HUES64 (cell line): ENCODE measurements at regions not wholly inside any gene's neighbourhood (a gene's known extent, or its start where the extent isn't known, plus 50 kb on each side); places are given as distances from the start of the nearest gene placed in this dataset.

Experiments
- H3K27ac ChIP-seq: 2 replicates; pipeline ENCODE4 v1.7.0; 2013; ENCODE audit warnings: low read depth, low read length, inconsistent platforms
- H3K27me3 ChIP-seq: 2 replicates; pipeline ENCODE4 v1.6.1; 2013; ENCODE audit warnings: mild to moderate bottlenecking, low read length; ENCODE audit not compliant: insufficient read depth
- H3K36me3 ChIP-seq: 2 replicates; pipeline ENCODE4 v1.6.1; 2013; ENCODE audit warnings: mild to moderate bottlenecking, low read length; ENCODE audit not compliant: insufficient read depth
- H3K4me1 ChIP-seq: 2 replicates; pipeline ENCODE4 v1.6.1; 2013; ENCODE audit warnings: mild to moderate bottlenecking, low read length, moderate library complexity; ENCODE audit not compliant: insufficient read depth
- H3K4me3 ChIP-seq: 2 replicates; pipeline ENCODE4 v1.5.1; 2013; ENCODE audit warnings: mild to moderate bottlenecking, low read length, moderate library complexity
- H3K9ac ChIP-seq: 2 replicates; pipeline ENCODE4 v1.6.1; 2013; ENCODE audit warnings: mild to moderate bottlenecking, low read depth, low read length
- H3K9me3 ChIP-seq: 2 replicates; pipeline ENCODE4 v1.6.1; 2013; ENCODE audit warnings: low read depth, low read length; ENCODE audit not compliant: insufficient read depth
- WGBS: fragments of 150-250, 120-280 bp; methylation state at CpG from one replicate; pipeline ENCODE4 v1.1.7; 2013; ENCODE audit warnings: missing lambda C conversion rate; 5-methylcytosine and 5-hydroxymethylcytosine counted together

DNA sequence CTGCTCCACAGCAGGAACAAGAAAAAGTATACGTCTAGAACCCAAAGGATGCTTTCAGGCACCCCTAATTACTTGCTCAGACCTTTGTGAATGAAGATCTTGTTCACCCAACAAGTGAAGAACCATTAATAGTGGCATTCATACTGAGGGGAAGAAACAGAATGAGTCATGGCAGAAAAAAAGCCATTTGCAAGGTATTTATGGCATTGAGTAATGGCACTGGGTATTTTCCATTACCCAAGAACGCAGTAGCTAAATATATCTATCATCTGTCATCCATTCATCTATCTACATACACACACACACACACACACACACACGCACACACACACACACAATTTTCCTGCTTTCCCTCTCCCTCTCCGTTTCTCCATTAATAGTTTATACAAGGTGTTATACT, 56.4 kb upstream of the XIRP2 start:
- H3K27ac ChIP-seq, result no peak overlapping the region
- no peak overlapping the region for H3K4me3 ChIP-seq
- no peaks in the 10 kb centered on the region for H3K36me3 ChIP-seq
- no peaks in the 10 kb centered on the region for H3K4me1 ChIP-seq
- H3K9me3 ChIP-seq, result no peaks in the 10 kb centered on the region
- no peak overlapping the region for H3K9ac ChIP-seq
- no peaks in the 10 kb centered on the region for H3K27me3 ChIP-seq
- 78% methylated on average over 3 of the region's 4 CpGs for WGBS

DNA sequence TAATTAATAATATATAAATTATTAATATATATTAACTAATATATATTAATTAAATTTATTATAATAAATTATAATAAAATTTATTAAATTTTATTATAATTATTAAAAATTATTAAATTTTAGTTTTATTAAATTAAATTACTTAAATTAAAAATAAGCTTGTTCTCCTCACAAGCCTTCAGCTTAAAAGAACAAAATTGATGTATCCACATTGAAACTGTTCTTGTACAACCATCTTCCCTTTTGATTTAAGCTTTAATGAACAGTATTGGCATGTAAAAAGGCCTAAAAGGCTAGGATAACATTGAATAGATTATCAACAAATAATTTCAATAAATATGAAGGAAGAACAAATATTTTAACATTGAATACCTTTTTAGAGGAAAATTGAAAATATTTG, 62.4 kb upstream of the XIRP2 start:
- Histone ChIP-seq H3K4me1 (no peaks in the 10 kb centered on the region), H3K36me3 (no peaks in the 10 kb centered on the region), H3K27me3 (no peaks in the 10 kb centered on the region), H3K9ac (no peak overlapping the region), H3K9me3 (peaks cover 6% of the 10 kb centered on the region), H3K27ac (no peak overlapping the region), H3K4me3 (no peak overlapping the region)

DNA sequence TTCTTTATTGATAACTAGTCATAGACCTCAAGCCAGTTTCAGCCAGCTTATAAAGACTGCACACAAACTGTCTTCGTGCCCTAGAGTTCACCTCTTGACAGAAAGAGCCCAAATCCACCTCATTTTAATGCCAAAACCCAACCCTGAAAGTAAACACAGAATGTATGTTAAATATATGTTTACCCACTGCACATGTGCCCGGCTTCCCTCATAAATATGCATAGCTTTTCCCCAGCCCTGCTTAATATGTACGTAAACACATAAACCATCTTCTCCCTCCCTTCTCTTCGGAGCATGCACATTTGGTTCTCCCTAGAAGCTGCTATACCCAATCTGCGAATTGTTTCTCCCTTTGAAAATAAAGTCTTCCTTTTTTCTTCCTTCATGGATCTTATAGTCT, 73.9 kb upstream of the XIRP2 start:
- 90% methylated on average over 5 of the region's 5 CpGs for WGBS
- Histone ChIP-seq H3K9me3 (no peaks in the 10 kb centered on the region), H3K4me1 (no peaks in the 10 kb centered on the region), H3K27me3 (no peaks in the 10 kb centered on the region), H3K9ac (no peak overlapping the region), H3K27ac (no peak overlapping the region), H3K36me3 (no peaks in the 10 kb centered on the region), H3K4me3 (no peak overlapping the region)

DNA sequence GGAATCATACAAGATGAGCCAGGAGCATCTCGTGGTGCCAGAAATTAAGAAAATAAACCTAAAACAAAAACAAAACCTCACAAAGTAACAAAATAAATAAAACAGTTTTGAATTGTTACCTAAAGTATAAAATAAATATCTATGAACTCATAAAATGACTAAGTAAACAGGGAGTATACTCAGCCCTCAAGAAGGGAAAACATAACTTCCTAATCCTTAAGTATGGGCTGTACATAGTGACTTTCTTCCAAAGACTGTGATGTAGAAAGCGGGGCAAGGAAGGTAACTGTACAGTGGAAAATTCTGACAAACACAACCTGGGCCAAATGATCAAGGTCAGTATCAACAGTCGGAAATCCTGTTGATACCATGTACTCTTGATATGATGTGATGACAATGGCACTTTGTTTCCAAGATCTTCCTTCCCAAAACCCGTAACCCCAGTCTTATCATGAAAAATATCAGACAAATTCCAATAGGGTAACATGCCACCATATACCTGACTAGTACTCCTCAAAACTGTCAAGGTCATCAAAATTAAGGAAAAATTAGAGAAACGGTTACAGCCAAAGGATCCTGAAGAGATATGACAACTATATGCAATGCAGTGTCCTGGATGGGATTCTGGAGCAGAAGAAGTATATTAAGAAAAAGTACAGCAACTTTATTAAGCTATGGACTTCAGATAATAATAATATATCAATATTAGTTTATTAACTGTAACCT, 76.0 kb upstream of the XIRP2 start:
- Histone ChIP-seq H3K36me3 (no peaks in the 10 kb centered on the region), H3K4me3 (no peak overlapping the region), H3K4me1 (no peaks in the 10 kb centered on the region), H3K9ac (no peak overlapping the region), H3K27ac (no peak overlapping the region), H3K9me3 (no peaks in the 10 kb centered on the region), H3K27me3 (no peaks in the 10 kb centered on the region)
- 95% methylated on average over 4 of the region's 5 CpGs for whole genome bisulfite sequencing

DNA sequence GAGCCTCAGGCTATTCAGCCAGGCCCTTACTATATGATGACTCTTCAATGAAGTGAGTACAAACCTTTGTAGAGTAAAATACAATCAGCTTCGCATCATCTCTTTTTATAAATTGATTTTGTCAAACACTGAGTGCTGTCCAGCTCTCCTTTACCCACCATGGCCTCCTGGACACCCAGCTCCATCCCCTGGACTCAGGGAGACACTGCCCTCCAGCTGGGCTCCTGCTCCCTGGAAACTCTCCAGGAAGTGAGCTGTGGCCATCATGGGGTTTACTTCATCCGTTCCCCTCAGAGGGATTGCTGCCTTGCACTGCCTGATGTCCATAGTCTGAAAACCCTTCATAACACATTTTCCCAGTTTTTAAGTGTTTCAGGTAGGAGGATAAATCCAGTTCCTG, 82.5 kb upstream of the XIRP2 start:
- Histone ChIP-seq H3K4me3 (no peak overlapping the region), H3K9ac (no peak overlapping the region), H3K9me3 (no peaks in the 10 kb centered on the region), H3K4me1 (no peaks in the 10 kb centered on the region), H3K27me3 (no peaks in the 10 kb centered on the region), H3K36me3 (no peaks in the 10 kb centered on the region), H3K27ac (no peak overlapping the region)
- 97% methylated on average over 2 of the region's 2 CpGs for WGBS

DNA sequence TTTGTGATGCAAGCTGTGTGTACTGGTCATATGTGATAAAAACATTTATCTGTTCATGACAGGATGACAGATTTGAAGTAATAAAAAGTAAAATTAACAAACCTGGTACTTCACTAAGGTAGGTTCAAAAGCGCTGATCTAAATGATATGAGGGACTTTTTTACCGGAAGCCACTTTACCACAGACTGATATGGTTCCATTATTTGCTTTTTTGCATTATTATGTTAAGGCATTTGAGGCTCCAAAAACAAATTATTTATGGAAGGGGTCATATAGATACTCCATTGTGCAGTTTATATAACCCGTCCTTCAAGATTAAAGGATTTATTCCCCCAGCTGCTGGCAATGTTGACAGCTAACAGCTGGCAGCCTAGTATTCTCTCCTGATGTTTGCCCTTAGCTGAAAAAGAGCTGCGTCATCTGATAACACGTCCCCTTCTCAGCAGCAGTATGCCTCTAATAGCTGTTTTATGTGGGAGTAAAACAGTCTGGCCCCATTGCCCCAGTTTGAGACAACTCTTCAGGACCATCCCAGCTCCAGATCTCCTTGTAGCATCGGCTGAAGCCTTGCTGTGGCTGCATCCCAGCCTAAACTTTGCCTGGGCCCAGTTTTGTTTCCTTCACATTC, 84.8 kb upstream of the XIRP2 start:
- H3K9me3 ChIP-seq, result no peaks in the 10 kb centered on the region
- H3K27me3 ChIP-seq, result no peaks in the 10 kb centered on the region
- no peak overlapping the region for H3K9ac ChIP-seq
- no peaks in the 10 kb centered on the region for H3K36me3 ChIP-seq
- H3K4me1 ChIP-seq, result no peaks in the 10 kb centered on the region
- no peak overlapping the region for H3K4me3 ChIP-seq
- WGBS, result 89% methylated on average over 6 of the region's 6 CpGs
- H3K27ac ChIP-seq, result no peak overlapping the region

DNA sequence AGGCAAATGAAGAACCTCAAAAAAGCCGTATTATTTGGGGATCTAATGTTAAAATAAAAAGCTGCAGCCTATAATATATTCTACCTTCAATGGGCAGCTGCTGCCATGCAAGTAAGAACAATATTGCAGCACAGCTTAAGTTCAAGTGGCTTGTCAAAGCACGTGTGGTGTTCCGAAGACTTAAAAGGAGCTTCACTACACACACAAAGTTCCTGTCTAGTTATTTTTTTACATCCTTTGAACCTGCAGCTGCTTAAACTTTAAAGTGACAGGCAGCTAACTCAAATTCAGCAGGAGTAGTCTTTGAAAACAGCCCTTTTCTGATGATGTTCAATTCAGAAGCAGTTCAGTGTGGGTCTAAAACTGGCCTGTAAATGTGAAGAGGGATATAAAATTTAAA, 85.8 kb upstream of the XIRP2 start:
- H3K27ac ChIP-seq, result no peak overlapping the region
- no peaks in the 10 kb centered on the region for H3K27me3 ChIP-seq
- no peaks in the 10 kb centered on the region for H3K9me3 ChIP-seq
- no peak overlapping the region for H3K4me3 ChIP-seq
- H3K9ac ChIP-seq, result no peak overlapping the region
- H3K36me3 ChIP-seq, result no peaks in the 10 kb centered on the region
- 96% methylated on average over 2 of the region's 3 CpGs for WGBS
- no peaks in the 10 kb centered on the region for H3K4me1 ChIP-seq

DNA sequence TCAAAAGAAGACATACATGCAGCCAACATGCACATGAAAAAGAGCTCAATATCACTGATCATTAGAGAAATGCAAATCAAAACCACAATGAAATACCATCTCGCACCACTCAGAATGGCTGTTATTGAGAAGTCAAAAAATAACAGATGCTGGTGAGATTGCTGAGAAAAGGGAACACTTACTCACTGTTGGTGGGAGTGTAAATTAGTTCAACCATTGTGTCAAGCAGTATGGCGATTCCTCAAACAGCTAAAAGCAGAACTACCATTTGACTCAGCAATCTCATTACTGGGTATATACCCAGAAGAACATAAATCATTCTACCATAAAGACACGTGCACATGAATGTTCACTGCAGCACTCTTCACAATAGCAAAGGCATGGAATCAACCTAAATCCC, 95.5 kb upstream of the XIRP2 start:
- 90% methylated on average over 3 of the region's 3 CpGs for WGBS
- no peaks in the 10 kb centered on the region for H3K4me1 ChIP-seq
- H3K9ac ChIP-seq, result no peak overlapping the region
- no peak overlapping the region for H3K27ac ChIP-seq
- H3K36me3 ChIP-seq, result no peaks in the 10 kb centered on the region
- no peak overlapping the region for H3K4me3 ChIP-seq
- no peaks in the 10 kb centered on the region for H3K27me3 ChIP-seq
- 0 out of 2 replicates have a peak, but pooled peaks cover 10% of the 10 kb centered on the region for H3K9me3 ChIP-seq

DNA sequence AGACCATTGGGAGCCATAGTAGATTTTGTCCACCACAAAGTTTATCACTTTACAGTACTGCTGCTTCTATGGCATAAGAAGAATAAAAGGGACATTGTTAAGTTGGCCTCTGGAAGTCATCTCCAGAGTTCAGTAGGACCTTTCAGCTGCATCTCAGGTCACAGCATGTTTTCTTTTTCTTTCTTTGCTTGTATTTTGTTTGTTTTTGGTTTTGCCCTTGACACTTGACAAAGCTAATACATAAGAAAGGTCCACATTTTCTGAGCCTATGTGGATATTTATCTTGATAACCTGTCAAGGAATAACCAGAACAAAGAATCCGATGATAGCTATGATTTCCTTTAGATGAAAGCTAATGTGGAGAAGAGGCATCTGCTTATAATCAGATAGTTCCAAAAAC, 101.6 kb upstream of the XIRP2 start:
- Histone ChIP-seq H3K9me3 (no peaks in the 10 kb centered on the region), H3K27ac (no peak overlapping the region), H3K4me1 (peaks cover 13% of the 10 kb centered on the region), H3K9ac (no peak overlapping the region), H3K36me3 (no peaks in the 10 kb centered on the region), H3K4me3 (no peak overlapping the region), H3K27me3 (no peaks in the 10 kb centered on the region)
- WGBS, result 100% methylated on average over 1 of the region's 1 CpG

DNA sequence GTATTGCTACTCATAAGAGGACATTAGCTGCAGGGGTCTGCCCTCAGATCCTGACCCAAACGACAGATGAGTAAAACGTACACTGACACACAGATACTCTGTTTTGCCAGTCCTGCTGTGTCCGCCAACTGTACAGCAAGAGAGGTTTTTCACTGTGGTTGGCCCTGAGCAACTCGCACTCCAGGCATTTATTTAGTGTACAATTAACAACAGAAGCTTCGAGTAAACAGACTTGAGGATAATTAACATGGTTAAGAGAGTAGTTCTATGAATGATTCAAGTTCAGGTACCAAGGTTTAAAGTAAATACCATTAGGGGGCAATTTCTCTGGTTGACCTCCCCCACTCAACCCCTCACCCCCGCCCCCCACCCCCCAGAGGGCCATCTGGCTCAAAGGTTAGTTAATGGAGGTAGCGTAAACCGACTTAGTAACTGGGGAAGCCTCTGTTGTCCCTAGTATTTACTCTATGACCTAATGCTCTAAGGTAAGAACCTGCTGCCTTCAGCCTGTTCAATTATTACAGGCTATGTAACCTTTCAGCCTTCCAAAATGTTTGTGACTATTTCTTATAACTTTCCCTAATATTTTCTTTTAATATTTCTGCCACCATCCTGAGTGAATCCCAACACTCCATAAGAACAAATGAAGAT, 103.9 kb upstream of the XIRP2 start:
- Histone ChIP-seq H3K27ac (no peak overlapping the region), H3K9me3 (no peaks in the 10 kb centered on the region), H3K4me1 (peaks cover 13% of the 10 kb centered on the region), H3K36me3 (no peaks in the 10 kb centered on the region), H3K27me3 (no peaks in the 10 kb centered on the region), H3K9ac (no peak overlapping the region), H3K4me3 (no peak overlapping the region)
- WGBS, result 66% methylated on average over 7 of the region's 8 CpGs

DNA sequence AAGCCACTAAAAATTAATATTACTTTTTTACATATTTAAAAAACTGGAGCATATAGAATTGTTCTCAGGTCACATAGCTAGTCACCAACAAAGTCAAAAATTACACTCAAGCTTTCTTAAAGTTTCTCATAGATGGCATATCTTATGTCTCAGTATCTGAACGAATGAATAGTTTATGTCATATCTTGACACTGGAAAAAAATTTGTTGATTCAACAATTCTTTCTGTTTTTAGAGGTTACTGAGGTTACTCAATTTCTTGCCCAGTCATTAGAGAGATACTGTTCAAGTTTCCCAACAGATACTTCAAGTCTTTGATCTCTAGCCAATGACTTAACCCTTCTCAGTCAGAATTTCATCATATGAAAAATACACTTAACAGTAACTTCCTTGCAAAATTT, 113.1 kb upstream of the XIRP2 start:
- 100% methylated on average over 1 of the region's 1 CpG for WGBS
- Histone ChIP-seq H3K36me3 (no peaks in the 10 kb centered on the region), H3K9me3 (no peaks in the 10 kb centered on the region), H3K27me3 (no peaks in the 10 kb centered on the region), H3K9ac (no peak overlapping the region), H3K4me1 (peaks cover 46% of the 10 kb centered on the region), H3K27ac (no peak overlapping the region), H3K4me3 (no peak overlapping the region)
